ENCODE measurements at regions not wholly inside any gene's neighbourhood (a gene's known extent, or its start where the extent isn't known, plus 50 kb on each side); places are given as distances from the start of the nearest gene placed in this dataset.

DNA sequence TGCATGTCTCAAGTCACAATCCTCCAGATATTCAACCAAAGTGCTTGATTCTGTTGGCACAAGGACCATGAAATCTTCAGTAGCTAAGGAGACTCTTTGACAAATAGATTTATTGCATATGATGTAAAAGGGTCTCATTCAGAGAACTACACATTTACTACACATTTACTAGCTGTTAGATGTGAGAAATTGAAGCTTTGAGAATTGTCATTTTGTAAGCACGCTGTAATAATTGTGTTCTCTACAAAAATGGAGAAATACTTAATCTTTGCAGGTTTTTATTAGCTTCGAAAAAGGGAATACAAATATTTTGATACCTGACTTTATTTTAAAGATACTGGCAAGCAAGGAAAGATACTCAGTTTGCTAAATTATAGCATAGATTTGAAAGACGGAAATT lies 70.2 kb upstream of the CHD2 start:
- Histone ChIP-seq H3K9me3 (ENCODE audit: insufficient read depth, low read length) (no peaks in the 10 kb centered on the region), H3K4me3 (ENCODE audit: insufficient read length, low read depth) (no peak overlapping the region), H3K36me3 (ENCODE audit: insufficient read depth, insufficient read length, low read length) (no peaks in the 10 kb centered on the region), H3K4me1 (ENCODE audit: insufficient read depth, insufficient read length) (no peaks in the 10 kb centered on the region), H3K9ac (ENCODE audit: insufficient read length, low read depth) (no peak overlapping the region), H3K27me3 (ENCODE audit: insufficient read depth, insufficient read length) (no peaks in the 10 kb centered on the region)
- TF ChIP-seq SUZ12 (IDR thresholded peaks at IDR 0.05; ENCODE audit: extremely low read depth, insufficient read depth, insufficient read length) = no peak
- TF ChIP-seq YY1 (IDR thresholded peaks at IDR 0.05; ENCODE audit: insufficient read depth, insufficient read length) = no peak
- TF ChIP-seq ZNF274 (IDR thresholded peaks at IDR 0.05; ENCODE audit: low read depth, low read length) = no peak
- DNase-seq (ENCODE audit: low read depth, low spot score) = no peak

DNA sequence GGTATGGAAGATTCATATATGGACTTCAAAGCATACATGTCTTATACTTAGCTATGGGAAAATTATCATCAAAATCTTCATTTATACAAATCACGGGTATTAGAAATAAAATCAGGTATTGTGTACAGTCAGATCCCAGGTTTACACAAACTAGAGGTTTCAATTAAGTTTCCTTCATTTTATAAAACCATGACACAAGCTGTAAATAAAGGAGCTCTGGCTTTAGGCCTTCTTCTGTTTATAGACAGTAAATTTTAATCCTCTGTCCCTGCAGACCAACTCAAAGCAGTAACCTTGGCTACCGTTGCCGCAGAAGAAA lies 68.8 kb upstream of the CHD2 start:
- Histone ChIP-seq H3K27me3 (ENCODE audit: insufficient read depth, insufficient read length) (no peaks in the 10 kb centered on the region), H3K9me3 (ENCODE audit: insufficient read depth, low read length) (no peaks in the 10 kb centered on the region), H3K9ac (ENCODE audit: insufficient read length, low read depth) (peak overlapping the region; percentile 57), H3K4me1 (ENCODE audit: insufficient read depth, insufficient read length) (no peaks in the 10 kb centered on the region), H3K4me3 (ENCODE audit: insufficient read length, low read depth) (no peak overlapping the region), H3K36me3 (ENCODE audit: insufficient read depth, insufficient read length, low read length) (no peaks in the 10 kb centered on the region)
- DNase-seq (ENCODE audit: low read depth, low spot score) = no peak
- TF ChIP-seq SUZ12 (IDR thresholded peaks at IDR 0.05; ENCODE audit: extremely low read depth, insufficient read depth, insufficient read length) (no peak), YY1 (IDR thresholded peaks at IDR 0.05; ENCODE audit: insufficient read depth, insufficient read length) (no peak), ZNF274 (IDR thresholded peaks at IDR 0.05; ENCODE audit: low read depth, low read length) (no peak)

DNA sequence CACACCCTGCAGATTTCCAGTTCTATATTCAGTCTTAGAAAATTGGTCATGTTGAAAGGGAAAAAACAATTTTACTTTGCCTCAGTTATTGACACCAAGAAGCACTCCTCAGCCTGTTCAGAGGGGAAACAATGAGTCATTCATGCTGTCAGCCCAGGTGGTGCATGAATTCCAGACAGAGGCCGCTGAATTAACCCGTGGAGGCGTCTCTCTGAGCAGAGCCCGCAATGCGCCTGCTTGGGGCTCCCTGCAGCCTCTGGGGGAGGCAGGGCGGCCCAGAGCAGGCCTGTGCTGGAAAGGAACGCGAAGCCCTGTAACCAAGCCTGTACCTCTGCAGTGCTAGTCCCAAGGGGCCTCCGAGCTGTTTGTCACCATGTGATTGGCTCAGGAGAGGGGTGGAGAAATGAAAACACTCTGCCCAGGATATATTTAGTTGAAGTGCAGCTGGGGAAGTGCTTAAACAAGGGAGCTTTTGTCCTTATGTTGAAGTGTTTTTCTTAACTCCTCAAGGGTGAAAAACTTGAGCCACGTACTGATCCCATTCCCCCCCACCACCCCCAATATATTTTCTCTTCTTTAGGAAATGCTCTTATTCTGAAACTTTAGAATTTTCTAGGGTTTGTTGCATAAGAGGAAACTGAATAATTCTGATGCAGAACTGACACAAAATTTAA lies 68.3 kb upstream of the CHD2 start:
- Histone ChIP-seq H3K9ac (ENCODE audit: insufficient read length, low read depth) (peak overlapping the region; percentile 68), H3K36me3 (ENCODE audit: insufficient read depth, insufficient read length, low read length) (no peaks in the 10 kb centered on the region), H3K27me3 (ENCODE audit: insufficient read depth, insufficient read length) (no peaks in the 10 kb centered on the region), H3K4me1 (ENCODE audit: insufficient read depth, insufficient read length) (no peaks in the 10 kb centered on the region), H3K9me3 (ENCODE audit: insufficient read depth, low read length) (no peaks in the 10 kb centered on the region), H3K4me3 (ENCODE audit: insufficient read length, low read depth) (no peak overlapping the region)
- TF ChIP-seq ZNF274 (IDR thresholded peaks at IDR 0.05; ENCODE audit: low read depth, low read length) (no peak), SUZ12 (IDR thresholded peaks at IDR 0.05; ENCODE audit: extremely low read depth, insufficient read depth, insufficient read length) (no peak), YY1 (IDR thresholded peaks at IDR 0.05; ENCODE audit: insufficient read depth, insufficient read length) (no peak)
- peak; percentile 97 for DNase-seq (ENCODE audit: low read depth, low spot score)

DNA sequence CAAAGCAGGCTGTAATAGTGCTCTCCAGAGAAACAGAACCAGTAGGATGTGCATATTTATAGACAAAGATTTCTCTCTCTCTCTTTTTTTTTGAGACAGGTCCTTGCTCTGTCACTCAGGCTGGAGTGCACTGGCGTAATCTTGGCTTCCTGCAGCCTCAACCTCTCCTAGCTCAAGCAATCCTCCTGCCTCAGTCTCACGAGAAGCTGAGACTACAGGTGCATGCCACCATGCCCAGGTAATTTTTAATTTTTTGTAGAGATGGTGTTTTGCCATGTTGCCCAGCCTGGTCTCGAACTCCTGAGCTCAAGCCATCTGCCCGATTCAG lies 67.1 kb upstream of the CHD2 start:
- Histone ChIP-seq H3K36me3 (ENCODE audit: insufficient read depth, insufficient read length, low read length) (no peaks in the 10 kb centered on the region), H3K4me1 (ENCODE audit: insufficient read depth, insufficient read length) (no peaks in the 10 kb centered on the region), H3K9ac (ENCODE audit: insufficient read length, low read depth) (no peak overlapping the region), H3K4me3 (ENCODE audit: insufficient read length, low read depth) (no peak overlapping the region), H3K9me3 (ENCODE audit: insufficient read depth, low read length) (no peaks in the 10 kb centered on the region), H3K27me3 (ENCODE audit: insufficient read depth, insufficient read length) (no peaks in the 10 kb centered on the region)
- DNase-seq (ENCODE audit: low read depth, low spot score) = no peak
- TF ChIP-seq SUZ12 (IDR thresholded peaks at IDR 0.05; ENCODE audit: extremely low read depth, insufficient read depth, insufficient read length) = no peak
- no peak for TF ChIP-seq YY1 (IDR thresholded peaks at IDR 0.05; ENCODE audit: insufficient read depth, insufficient read length)
- no peak for TF ChIP-seq ZNF274 (IDR thresholded peaks at IDR 0.05; ENCODE audit: low read depth, low read length)

DNA sequence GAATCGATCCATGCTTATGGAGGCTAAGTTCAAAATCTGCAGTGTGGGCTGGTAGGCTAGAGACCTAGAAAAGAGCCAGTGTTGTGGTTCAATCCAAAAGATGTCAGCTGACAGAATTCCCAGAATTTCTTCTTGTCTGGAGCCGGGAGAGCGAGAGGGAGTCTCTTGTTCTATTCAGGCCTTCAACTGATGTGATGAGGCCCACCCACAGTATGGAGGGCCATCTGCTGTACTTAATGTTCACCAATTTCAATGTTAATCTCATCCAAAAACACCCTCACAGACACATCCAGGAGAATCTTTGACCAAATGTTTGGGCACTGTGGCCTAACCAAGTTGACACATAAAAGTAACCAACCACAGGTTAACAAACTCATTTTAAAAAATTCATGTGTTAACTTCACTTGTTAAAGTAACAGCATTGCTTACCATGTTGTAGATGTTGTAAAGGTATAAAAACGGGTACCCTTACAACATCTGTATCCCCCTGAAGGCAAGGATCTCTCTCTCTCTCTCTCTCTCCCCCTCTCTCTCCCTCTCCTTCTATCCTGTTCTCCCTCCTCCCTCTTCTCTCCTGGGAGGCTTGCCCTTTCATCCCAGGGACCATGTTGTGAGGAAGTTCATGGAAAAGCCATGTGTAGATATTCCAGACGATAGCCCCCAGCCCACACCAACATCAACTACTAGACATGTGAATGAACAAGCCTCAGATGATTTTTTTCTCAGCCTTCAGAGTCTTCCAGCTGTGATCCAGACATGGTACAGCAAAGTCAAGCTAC lies 66.4 kb upstream of the CHD2 start:
- Histone ChIP-seq H3K9me3 (ENCODE audit: insufficient read depth, low read length) (no peaks in the 10 kb centered on the region), H3K9ac (ENCODE audit: insufficient read length, low read depth) (no peak overlapping the region), H3K4me1 (ENCODE audit: insufficient read depth, insufficient read length) (no peaks in the 10 kb centered on the region), H3K4me3 (ENCODE audit: insufficient read length, low read depth) (no peak overlapping the region), H3K36me3 (ENCODE audit: insufficient read depth, insufficient read length, low read length) (no peaks in the 10 kb centered on the region), H3K27me3 (ENCODE audit: insufficient read depth, insufficient read length) (no peaks in the 10 kb centered on the region)
- TF ChIP-seq SUZ12 (IDR thresholded peaks at IDR 0.05; ENCODE audit: extremely low read depth, insufficient read depth, insufficient read length) (no peak), YY1 (IDR thresholded peaks at IDR 0.05; ENCODE audit: insufficient read depth, insufficient read length) (no peak), ZNF274 (IDR thresholded peaks at IDR 0.05; ENCODE audit: low read depth, low read length) (no peak)
- DNase-seq (ENCODE audit: low read depth, low spot score) = no peak

DNA sequence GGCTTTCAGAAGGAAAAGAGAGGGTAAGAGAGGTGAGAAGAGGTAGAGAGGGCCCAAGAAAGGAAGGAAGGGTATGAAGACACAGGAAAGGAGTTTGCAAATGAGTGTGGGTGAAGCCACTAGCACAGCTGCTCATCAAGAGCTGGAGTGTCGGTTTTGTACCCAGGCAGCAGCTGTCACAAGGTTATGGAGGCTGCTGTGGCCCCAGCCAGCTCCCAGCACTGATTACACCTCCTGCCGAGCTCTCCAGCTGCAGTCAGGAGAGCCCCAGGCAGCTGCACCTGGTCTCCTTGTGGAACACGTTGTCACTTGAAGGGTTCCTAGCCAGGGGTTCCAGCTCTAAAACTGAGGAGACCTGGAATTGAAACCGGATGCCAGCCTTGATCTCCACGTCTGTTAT lies 60.4 kb upstream of the CHD2 start:
- Histone ChIP-seq H3K4me3 (ENCODE audit: insufficient read length, low read depth) (no peak overlapping the region), H3K9ac (ENCODE audit: insufficient read length, low read depth) (no peak overlapping the region)

DNA sequence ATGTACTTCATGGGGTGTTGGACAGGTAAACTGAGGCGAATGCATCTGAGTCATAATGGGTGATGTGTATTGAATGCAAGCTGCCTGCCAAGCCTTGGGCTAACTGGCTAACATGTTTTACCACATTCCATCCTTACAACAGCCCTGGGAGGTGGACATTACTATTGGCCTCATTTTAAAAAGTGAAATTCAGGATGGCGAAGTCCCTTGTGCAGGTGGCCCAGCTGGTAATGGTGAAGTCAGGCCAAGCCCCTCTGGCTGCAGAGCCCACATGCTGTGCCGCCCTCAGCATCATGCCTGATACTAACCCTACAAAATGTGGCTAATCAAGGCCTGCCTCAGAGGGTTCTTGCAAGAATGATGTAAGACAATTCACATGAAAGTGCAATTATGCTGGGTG lies 60.0 kb upstream of the CHD2 start:
- Histone ChIP-seq H3K36me3 (ENCODE audit: insufficient read depth, insufficient read length, low read length) (no peaks in the 10 kb centered on the region), H3K4me3 (ENCODE audit: insufficient read length, low read depth) (no peak overlapping the region), H3K27me3 (ENCODE audit: insufficient read depth, insufficient read length) (no peaks in the 10 kb centered on the region), H3K4me1 (ENCODE audit: insufficient read depth, insufficient read length) (peaks cover 2% of the 10 kb centered on the region), H3K9me3 (ENCODE audit: insufficient read depth, low read length) (no peaks in the 10 kb centered on the region), H3K9ac (ENCODE audit: insufficient read length, low read depth) (no peak overlapping the region)
- TF ChIP-seq ZNF274 (IDR thresholded peaks at IDR 0.05; ENCODE audit: low read depth, low read length) (no peak), YY1 (IDR thresholded peaks at IDR 0.05; ENCODE audit: insufficient read depth, insufficient read length) (no peak), SUZ12 (IDR thresholded peaks at IDR 0.05; ENCODE audit: extremely low read depth, insufficient read depth, insufficient read length) (no peak)
- DNase-seq (ENCODE audit: low read depth, low spot score) = no peak

More for the DNA sequence above, 60.4 kb upstream of the CHD2 start:
- TF ChIP-seq YY1 (IDR thresholded peaks at IDR 0.05; ENCODE audit: insufficient read depth, insufficient read length) (no peak), SUZ12 (IDR thresholded peaks at IDR 0.05; ENCODE audit: extremely low read depth, insufficient read depth, insufficient read length) (no peak)
- H3K36me3 ChIP-seq (ENCODE audit: insufficient read depth, insufficient read length, low read length) = no peaks in the 10 kb centered on the region
- no peaks in the 10 kb centered on the region for H3K27me3 ChIP-seq (ENCODE audit: insufficient read depth, insufficient read length)
- H3K9me3 ChIP-seq (ENCODE audit: insufficient read depth, low read length) = no peaks in the 10 kb centered on the region
- DNase-seq (ENCODE audit: low read depth, low spot score) = no peak
- H3K4me1 ChIP-seq (ENCODE audit: insufficient read depth, insufficient read length) = peaks cover 2% of the 10 kb centered on the region
